Mucosa of descending colon (tissue), 3 donors: ENCODE measurements at regions not wholly inside any gene's neighbourhood (a gene's known extent, or its start where the extent isn't known, plus 50 kb on each side); places are given as distances from the start of the nearest gene placed in this dataset.

Source experiments
- ATAC-seq: fragments of 200-7000 bp; cut with Tn5 transposase; one replicate; pipeline ENCODE4 v1.9.1; 2020; ENCODE audit warnings: mild to moderate bottlenecking, moderate library complexity
- DNase-seq, 3 donors: peaks; one replicate each; pipeline ENCODE4 v3.0.0-alpha.2; 2020
- H3K36me3 ChIP-seq: fragments of 200-600 bp; one replicate; pipeline ENCODE4 v1.8.0; 2021; ENCODE audit warnings: low read depth, mild to moderate bottlenecking
- H3K4me1 ChIP-seq: fragments of 200-600 bp; one replicate; pipeline ENCODE4 v1.8.0; 2021; ENCODE audit warnings: low read depth, mild to moderate bottlenecking
- H3K4me3 ChIP-seq: fragments of 200-600 bp; one replicate; pipeline ENCODE4 v1.8.0; 2021; ENCODE audit warnings: mild to moderate bottlenecking
- H3K9me3 ChIP-seq: fragments of 200-600 bp; one replicate; pipeline ENCODE4 v1.8.0; 2021; ENCODE audit warnings: mild to moderate bottlenecking
- intact Hi-C, 2 donors: fragments of 100-400 bp; cut with DNase I in 1 of 2; cut with micrococcal nuclease in 1 of 2; formaldehyde crosslinking; loops; one replicate each; pipeline versions ENCODE4 v1.11.0 to v1.11.1; 2022; cut with DNase I, micrococcal nuclease
- TF ChIP-seq, protein P1 (sequence below): fragments of 200-600 bp; IDR thresholded peaks from one replicate; pipeline ENCODE4 v1.8.0; 2022; ENCODE audit warnings: antibody characterized with exemption, mild to moderate bottlenecking
- donor health status: DM: no; HTN: no; CAD: no; lungs with moderate emphysema.
- donor health status: DM: no; HTN: no; CAD: no.
- donor health status: DM: no; HTN: yes; CAD: no.

DNA sequence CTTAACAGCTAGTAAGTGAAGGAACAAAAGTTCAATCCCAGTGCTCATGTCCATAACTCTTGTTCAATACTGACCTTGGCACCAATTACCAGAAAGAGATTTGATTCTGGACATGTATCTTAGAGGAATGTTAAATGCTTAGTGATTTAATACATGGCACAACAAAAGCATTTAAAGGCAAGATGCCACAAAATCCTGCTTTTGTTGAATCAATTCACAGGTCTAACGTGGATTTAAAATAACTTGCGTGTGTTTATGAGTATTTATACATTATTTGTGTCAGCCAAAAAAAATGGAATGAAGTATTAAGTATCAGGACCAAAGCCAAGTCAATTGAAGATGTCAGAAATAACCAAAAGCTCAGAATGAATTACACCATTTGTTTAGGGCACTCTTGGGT, 85.4 kb upstream of the GIMD1 start:
- intact Hi-C loops, result no loop called here
- H3K9me3 ChIP-seq, result no peaks in the 10 kb centered on the region
- H3K4me1 ChIP-seq, result no peaks in the 10 kb centered on the region
- ATAC-seq, result no peak
- TF ChIP-seq, protein P1, sequence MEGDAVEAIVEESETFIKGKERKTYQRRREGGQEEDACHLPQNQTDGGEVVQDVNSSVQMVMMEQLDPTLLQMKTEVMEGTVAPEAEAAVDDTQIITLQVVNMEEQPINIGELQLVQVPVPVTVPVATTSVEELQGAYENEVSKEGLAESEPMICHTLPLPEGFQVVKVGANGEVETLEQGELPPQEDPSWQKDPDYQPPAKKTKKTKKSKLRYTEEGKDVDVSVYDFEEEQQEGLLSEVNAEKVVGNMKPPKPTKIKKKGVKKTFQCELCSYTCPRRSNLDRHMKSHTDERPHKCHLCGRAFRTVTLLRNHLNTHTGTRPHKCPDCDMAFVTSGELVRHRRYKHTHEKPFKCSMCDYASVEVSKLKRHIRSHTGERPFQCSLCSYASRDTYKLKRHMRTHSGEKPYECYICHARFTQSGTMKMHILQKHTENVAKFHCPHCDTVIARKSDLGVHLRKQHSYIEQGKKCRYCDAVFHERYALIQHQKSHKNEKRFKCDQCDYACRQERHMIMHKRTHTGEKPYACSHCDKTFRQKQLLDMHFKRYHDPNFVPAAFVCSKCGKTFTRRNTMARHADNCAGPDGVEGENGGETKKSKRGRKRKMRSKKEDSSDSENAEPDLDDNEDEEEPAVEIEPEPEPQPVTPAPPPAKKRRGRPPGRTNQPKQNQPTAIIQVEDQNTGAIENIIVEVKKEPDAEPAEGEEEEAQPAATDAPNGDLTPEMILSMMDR, result no peak
- H3K4me3 ChIP-seq, result no peak overlapping the region
- no peaks in the 10 kb centered on the region for H3K36me3 ChIP-seq
- DNase-seq, result no peak

DNA sequence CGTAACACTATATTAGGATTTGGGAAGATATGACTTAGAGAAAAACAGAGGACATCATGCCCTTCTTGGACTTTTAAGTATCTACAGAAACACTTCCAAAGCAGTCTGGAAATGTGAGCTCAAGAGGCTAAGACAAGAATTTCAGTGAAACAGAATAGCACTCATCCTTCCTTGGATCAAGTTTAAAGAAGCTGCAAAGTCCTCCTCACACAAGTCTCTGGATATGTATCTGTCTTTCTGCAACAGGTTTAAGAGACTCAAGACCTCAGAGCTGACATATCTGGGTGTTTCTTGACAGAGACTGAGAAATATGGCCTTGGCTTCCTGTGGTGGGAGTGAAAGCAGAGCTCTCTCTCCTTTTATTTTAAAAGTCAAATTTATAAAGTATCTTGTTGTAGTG, 82.5 kb upstream of the GIMD1 start:
- peaks cover 8% of the 10 kb centered on the region for H3K9me3 ChIP-seq
- ATAC-seq (no peak), DNase-seq (no peak)
- no peaks in the 10 kb centered on the region for H3K36me3 ChIP-seq
- H3K4me1 ChIP-seq, result no peaks in the 10 kb centered on the region
- TF ChIP-seq, protein P1, result no peak
- H3K4me3 ChIP-seq, result no peak overlapping the region
- intact Hi-C loops, result no loop called here

DNA sequence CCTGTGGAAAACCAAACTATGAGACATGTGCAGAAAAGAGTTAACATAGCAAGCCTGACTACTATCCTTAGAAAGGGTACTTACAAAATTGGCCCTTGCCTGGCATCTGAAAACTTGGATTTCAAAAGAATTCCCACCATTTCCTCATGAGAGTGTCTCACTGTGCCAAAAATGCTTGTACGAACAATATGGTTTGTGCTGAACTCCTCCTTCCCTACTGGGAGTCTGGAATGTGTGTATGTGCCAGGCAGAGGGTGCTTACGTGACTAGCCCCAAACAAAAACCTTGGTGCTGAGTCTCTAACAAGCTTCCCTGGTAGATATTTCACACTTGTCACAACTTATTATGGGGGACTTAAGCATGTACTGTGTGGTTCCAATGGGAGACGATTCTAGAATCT, 81.7 kb upstream of the GIMD1 start:
- no peak overlapping the region for H3K4me3 ChIP-seq

DNA sequence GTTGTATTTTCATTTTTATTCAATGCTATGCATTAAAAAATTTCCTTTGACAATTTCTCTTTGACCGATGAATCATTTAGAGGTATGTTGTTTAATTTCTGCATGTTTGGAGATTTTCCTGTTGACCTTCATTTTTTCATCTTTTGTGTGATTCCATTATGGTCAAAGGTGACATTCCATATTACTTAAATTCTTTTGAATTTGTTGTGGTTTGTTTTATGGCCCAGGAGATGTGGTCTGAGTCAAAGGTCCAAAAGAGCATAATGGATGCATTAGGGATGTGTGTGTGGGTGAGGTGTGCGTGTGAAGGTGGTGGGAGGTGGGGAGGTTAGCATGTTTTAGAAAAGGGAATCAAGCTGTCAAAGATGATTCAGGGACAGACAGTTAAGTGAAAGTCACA, 76.0 kb upstream of the GIMD1 start:
- Histone ChIP-seq H3K9me3 (peaks cover 9% of the 10 kb centered on the region), H3K4me3 (no peak overlapping the region), H3K36me3 (no peaks in the 10 kb centered on the region), H3K4me1 (no peaks in the 10 kb centered on the region)
- DNase-seq, result no peak
- ATAC-seq, result no peak
- intact Hi-C loops, result no loop called here
- TF ChIP-seq, protein P1, result no peak

More for the DNA sequence above, 81.7 kb upstream of the GIMD1 start:
- Histone ChIP-seq H3K9me3 (peaks cover 9% of the 10 kb centered on the region), H3K4me1 (no peaks in the 10 kb centered on the region), H3K36me3 (no peaks in the 10 kb centered on the region)
- no peak for ATAC-seq
- no peak for DNase-seq
- TF ChIP-seq, protein P1, result no peak
- intact Hi-C loops, result no loop called here

DNA sequence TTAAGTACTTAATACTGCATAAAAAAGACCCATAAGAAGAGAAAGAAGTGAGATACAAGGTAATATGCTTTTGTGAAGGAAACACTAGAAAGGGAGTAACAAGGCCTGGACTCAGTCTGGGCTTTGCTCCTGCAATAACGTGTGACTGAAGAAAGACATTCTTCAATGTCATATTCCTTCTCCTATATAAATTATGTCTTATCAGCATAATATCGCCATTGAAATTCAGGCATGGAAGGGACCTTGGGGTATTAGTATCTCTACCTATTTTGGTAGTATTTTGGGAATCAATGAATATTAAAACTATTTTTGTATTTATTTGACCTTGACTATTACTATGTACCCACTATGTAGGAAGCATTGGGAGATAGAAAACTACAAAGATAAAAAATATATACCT, 62.2 kb upstream of the GIMD1 start:
- Histone ChIP-seq H3K4me3 (no peak overlapping the region), H3K36me3 (no peaks in the 10 kb centered on the region), H3K4me1 (no peaks in the 10 kb centered on the region), H3K9me3 (no peaks in the 10 kb centered on the region)
- intact Hi-C loops, result no loop called here
- no peak for DNase-seq
- TF ChIP-seq, protein P1, result no peak
- no peak for ATAC-seq

DNA sequence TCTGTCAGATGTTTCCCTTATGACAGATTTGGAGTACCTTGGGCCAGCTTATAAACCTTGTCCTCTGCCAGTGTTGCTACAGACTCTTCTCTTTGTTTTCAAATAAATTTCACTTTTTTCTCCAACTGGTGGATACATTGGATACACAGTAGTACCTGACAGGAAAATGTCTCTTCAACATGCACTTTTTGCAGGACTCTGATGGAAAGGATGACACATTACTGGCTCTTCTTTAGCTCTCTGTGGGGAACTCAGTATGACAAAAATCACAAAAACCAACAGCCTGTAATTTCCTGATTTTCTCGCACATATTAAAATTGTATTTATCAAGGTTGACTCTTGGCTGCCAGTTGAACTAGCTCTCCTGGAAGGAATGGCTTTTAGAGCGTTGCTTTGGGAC, 61.3 kb upstream of the GIMD1 start:
- ATAC-seq (no peak), DNase-seq (no peak)
- no peaks in the 10 kb centered on the region for H3K4me1 ChIP-seq
- no peaks in the 10 kb centered on the region for H3K9me3 ChIP-seq
- H3K36me3 ChIP-seq, result no peaks in the 10 kb centered on the region
- TF ChIP-seq, protein P1, result no peak
- intact Hi-C loops, result no loop called here
- H3K4me3 ChIP-seq, result no peak overlapping the region
